ENCODE measurements at regions not wholly inside any gene's neighbourhood (a gene's known extent, or its start where the extent isn't known, plus 50 kb on each side); places are given as distances from the start of the nearest gene placed in this dataset.

DNA sequence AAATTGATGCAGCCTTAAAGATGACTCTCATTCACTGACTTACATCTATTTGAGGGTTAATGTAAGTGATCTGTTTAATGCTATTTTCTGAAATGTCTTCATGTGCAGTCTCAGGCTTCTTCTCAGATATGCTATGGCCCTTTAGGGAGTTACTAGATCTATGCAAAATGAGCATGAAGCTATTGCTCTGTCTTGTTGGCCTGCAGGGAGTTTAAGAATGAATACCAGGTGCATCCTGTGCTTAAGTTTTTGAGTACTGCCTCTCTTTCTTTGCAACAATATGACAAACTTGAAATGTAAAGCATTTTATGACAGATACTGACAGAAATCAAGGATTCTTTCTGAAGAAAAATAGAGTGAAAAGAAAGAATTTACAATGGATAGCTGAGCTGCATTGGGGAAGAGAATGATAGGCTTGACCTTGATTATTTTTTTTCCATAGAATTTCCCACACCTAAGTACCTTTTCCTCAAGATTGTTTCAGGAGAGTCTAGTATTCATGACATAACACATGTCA lies 1058.3 kb upstream of the TMEFF2 start:
- Histone ChIP-seq H3K27ac (no peak overlapping the region), H3K4me3 (no peak overlapping the region), H3K4me1 (no peaks in the 10 kb centered on the region), H3K9me3 (no peaks in the 10 kb centered on the region), H3K4me2 (no peak overlapping the region)
- ChIA-PET POLR2A (no interaction called here), CTCF (no interaction called here)
- ATAC-seq (no peak), FAIRE-seq (no peak), DNase-seq (ENCODE audit: low read depth in 1 of 2, low spot score in 1 of 2) (no peak)
- TF ChIP-seq PHF8 (IDR thresholded peaks at IDR 0.05; ENCODE audit: borderline replicate concordance, low read depth) (no peak), RFX5 (IDR thresholded peaks at IDR 0.05) (no peak), ESRRA (IDR thresholded peaks at IDR 0.05; ENCODE audit: borderline replicate concordance, low read length) (no peak), CHD2 (IDR thresholded peaks at IDR 0.05; ENCODE audit: low read length, partially characterized antibody) (no peak), MAFK (IDR thresholded peaks at IDR 0.05; ENCODE audit: partially characterized antibody) (no peak), CBX8 (IDR thresholded peaks at IDR 0.05) (no peak), RCOR1 (IDR thresholded peaks at IDR 0.05; ENCODE audit: low read depth, low read length) (no peak), POLR2A (IDR thresholded peaks at IDR 0.05; ENCODE audit: low read length) (no peak), KDM5A (IDR thresholded peaks at IDR 0.05) (no peak), SMC3 (IDR thresholded peaks at IDR 0.05) (no peak), TFCP2L1 (CRISPR knock-in tag; IDR thresholded peaks at IDR 0.05) (no peak), KDM1A (IDR thresholded peaks at IDR 0.05; ENCODE audit: low read depth) (no peak), ZC3H11A (IDR thresholded peaks at IDR 0.05) (no peak), HDAC2 (IDR thresholded peaks at IDR 0.05) (no peak), NR3C1 (IDR thresholded peaks at IDR 0.05) (no peak)
- TF ChIP-seq, protein P1, sequence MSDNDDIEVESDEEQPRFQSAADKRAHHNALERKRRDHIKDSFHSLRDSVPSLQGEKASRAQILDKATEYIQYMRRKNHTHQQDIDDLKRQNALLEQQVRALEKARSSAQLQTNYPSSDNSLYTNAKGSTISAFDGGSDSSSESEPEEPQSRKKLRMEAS (IDR thresholded peaks at IDR 0.05): no peak
- TF ChIP-seq, protein P2, sequence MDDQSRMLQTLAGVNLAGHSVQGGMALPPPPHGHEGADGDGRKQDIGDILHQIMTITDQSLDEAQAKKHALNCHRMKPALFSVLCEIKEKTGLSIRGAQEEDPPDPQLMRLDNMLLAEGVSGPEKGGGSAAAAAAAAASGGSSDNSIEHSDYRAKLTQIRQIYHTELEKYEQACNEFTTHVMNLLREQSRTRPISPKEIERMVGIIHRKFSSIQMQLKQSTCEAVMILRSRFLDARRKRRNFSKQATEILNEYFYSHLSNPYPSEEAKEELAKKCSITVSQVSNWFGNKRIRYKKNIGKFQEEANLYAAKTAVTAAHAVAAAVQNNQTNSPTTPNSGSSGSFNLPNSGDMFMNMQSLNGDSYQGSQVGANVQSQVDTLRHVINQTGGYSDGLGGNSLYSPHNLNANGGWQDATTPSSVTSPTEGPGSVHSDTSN (IDR thresholded peaks at IDR 0.05): no peak
- TF ChIP-seq, protein P3, sequence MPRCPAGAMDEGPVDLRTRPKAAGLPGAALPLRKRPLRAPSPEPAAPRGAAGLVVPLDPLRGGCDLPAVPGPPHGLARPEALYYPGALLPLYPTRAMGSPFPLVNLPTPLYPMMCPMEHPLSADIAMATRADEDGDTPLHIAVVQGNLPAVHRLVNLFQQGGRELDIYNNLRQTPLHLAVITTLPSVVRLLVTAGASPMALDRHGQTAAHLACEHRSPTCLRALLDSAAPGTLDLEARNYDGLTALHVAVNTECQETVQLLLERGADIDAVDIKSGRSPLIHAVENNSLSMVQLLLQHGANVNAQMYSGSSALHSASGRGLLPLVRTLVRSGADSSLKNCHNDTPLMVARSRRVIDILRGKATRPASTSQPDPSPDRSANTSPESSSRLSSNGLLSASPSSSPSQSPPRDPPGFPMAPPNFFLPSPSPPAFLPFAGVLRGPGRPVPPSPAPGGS (IDR thresholded peaks at IDR 0.05): no peak

DNA sequence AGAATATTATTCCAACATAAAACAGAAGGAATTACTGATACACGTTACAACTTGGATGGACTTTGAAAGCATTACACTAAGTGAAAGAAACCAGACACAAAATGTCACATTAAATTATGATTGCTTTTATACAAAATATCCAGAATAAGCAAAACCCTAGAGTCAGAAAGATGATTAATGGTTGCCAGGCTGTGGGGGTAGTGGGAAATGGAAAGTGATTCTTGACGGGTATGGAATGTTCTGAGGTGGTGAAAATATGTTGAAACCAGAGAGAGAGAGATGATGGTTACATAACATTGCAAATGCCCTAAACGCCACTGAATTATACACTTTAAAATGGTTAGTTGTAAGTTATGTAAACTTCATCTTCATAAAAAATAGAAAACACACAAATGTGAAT lies 1057.2 kb upstream of the TMEFF2 start:
- no peak for TF ChIP-seq POLR2A (IDR thresholded peaks at IDR 0.05; ENCODE audit: low read length)
- TF ChIP-seq CEBPB (IDR thresholded peaks at IDR 0.05): no peak
- no peak for TF ChIP-seq HOXA7 (CRISPR knock-in tag; IDR thresholded peaks at IDR 0.05)
- no peak for TF ChIP-seq CHD2 (IDR thresholded peaks at IDR 0.05; ENCODE audit: low read length, partially characterized antibody)
- no peak for TF ChIP-seq FOSL2 (IDR thresholded peaks at IDR 0.05)
- no peak for TF ChIP-seq FOSL2 (CRISPR knock-in tag; IDR thresholded peaks at IDR 0.05)
- TF ChIP-seq CHD4 (IDR thresholded peaks at IDR 0.05; ENCODE audit: borderline replicate concordance): no peak
- TF ChIP-seq JUN (IDR thresholded peaks at IDR 0.05): no peak
- TF ChIP-seq EHMT2 (IDR thresholded peaks at IDR 0.05; ENCODE audit: low read depth): no peak
- TF ChIP-seq PHF8 (IDR thresholded peaks at IDR 0.05; ENCODE audit: borderline replicate concordance, low read depth): no peak
- TF ChIP-seq MAZ (IDR thresholded peaks at IDR 0.05; ENCODE audit: borderline replicate concordance, low read depth, low read length): no peak
- TF ChIP-seq, protein P1 (IDR thresholded peaks at IDR 0.05): no peak
- no peak for TF ChIP-seq RARB (CRISPR knock-in tag; IDR thresholded peaks at IDR 0.05)
- TF ChIP-seq CBX2 (IDR thresholded peaks at IDR 0.05; ENCODE audit: borderline replicate concordance, low read depth): no peak
- TF ChIP-seq, protein P4, sequence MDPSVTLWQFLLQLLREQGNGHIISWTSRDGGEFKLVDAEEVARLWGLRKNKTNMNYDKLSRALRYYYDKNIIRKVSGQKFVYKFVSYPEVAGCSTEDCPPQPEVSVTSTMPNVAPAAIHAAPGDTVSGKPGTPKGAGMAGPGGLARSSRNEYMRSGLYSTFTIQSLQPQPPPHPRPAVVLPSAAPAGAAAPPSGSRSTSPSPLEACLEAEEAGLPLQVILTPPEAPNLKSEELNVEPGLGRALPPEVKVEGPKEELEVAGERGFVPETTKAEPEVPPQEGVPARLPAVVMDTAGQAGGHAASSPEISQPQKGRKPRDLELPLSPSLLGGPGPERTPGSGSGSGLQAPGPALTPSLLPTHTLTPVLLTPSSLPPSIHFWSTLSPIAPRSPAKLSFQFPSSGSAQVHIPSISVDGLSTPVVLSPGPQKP (IDR thresholded peaks at IDR 0.05; ENCODE audit: low read depth, low read length): no peak
- TF ChIP-seq EP300 (IDR thresholded peaks at IDR 0.05): no peak
- no peak for TF ChIP-seq RCOR1 (IDR thresholded peaks at IDR 0.05; ENCODE audit: low read depth, low read length)
- Histone ChIP-seq H3K4me3 (no peak overlapping the region), H3K27ac (no peak overlapping the region), H3K4me2 (no peak overlapping the region), H3K9me3 (no peaks in the 10 kb centered on the region), H3K4me1 (no peaks in the 10 kb centered on the region)
- DNase-seq (ENCODE audit: low read depth in 1 of 2, low spot score in 1 of 2) (no peak), FAIRE-seq (no peak), ATAC-seq (no peak)
- ChIA-PET CTCF (no interaction called here), POLR2A (no interaction called here)
- WGBS (ENCODE audit: missing lambda C conversion rate): 52% methylated on average over 3 of the region's 3 CpGs
